Tibial artery (tissue), 4 donors: ENCODE measurements at regions not wholly inside any gene's neighbourhood (a gene's known extent, or its start where the extent isn't known, plus 50 kb on each side); places are given as distances from the start of the nearest gene placed in this dataset.

Experiments
- DNase-seq, 2 donors: peaks; one replicate each; pipeline ENCODE4 v3.0.0-alpha.2; 2019
- H3K27ac ChIP-seq, 2 donors: fragments of 200-600 bp; sonication (generic) in 1 of 2; 1 replicate in 1 of 2; 2 replicates in 1 of 2; pipeline ENCODE4 v1.5.1; 2018 to 2019; ENCODE audit warnings: mild to moderate bottlenecking in 1 of 2
- H3K27me3 ChIP-seq, 2 donors: fragments of 200-600 bp; sonication (generic) in 1 of 2; one replicate each; pipeline versions ENCODE4 v1.5.1 to v1.6.0; 2016 to 2019
- H3K36me3 ChIP-seq, 3 donors: fragments of 200-600 bp; sonication (generic) in 2 of 3; one replicate each; pipeline ENCODE4 v1.5.1; 2016 to 2019; ENCODE audit warnings: mild to moderate bottlenecking in 2 of 3
- H3K4me1 ChIP-seq, 4 donors: fragments of 200-600 bp; sonication (generic) in 2 of 4; 1 replicate in 3 of 4; 2 replicates in 1 of 4; pipeline ENCODE4 v1.5.1; 2016 to 2019
- H3K4me3 ChIP-seq, 2 donors: fragments of 200-600 bp; sonication (generic) in 1 of 2; 1 replicate in 1 of 2; 2 replicates in 1 of 2; pipeline ENCODE4 v1.5.1; 2018 to 2019; ENCODE audit warnings: mild to moderate bottlenecking in 2 of 2
- H3K9me3 ChIP-seq, 3 donors: fragments of 200-600 bp; sonication (generic) in 1 of 3; one replicate each; pipeline ENCODE4 v1.5.1; 2016 to 2019
- CTCF ChIP-seq, 2 experiments: fragments of 200-600 bp in 1 of 2; fragments of 450-650 bp in 1 of 2; IDR thresholded peaks; one replicate each; pipeline ENCODE4 v1.5.1; 2017 to 2019; ENCODE audit warnings: antibody characterized with exemption in 2 of 2, mild to moderate bottlenecking in 1 of 2, moderate library complexity in 1 of 2
- intact Hi-C: fragments of 100-400 bp; cut with DNase I; formaldehyde crosslinking; loops from one replicate; pipeline ENCODE4 v1.15.0; 2023; ENCODE audit warnings: low total_unique reads

- TF ChIP-seq CTCF (IDR thresholded peaks at IDR 0.05), result no peak
- no peaks in the 10 kb centered on the region for H3K27me3 ChIP-seq
- DNase-seq, result no peak
- H3K9me3 ChIP-seq, result peaks cover 0 to 8% (median 8%) of the 10 kb centered on the region in 3 donors
- no peaks in the 10 kb centered on the region for H3K4me1 ChIP-seq
- no peak overlapping the region for H3K4me3 ChIP-seq
- no peaks in the 10 kb centered on the region for H3K36me3 ChIP-seq
- H3K27ac ChIP-seq, result no peak overlapping the region
- intact Hi-C loops, result no loop called here
Observed at GRCh38 chr18:37641573-37641972, 76.0 kb upstream of the CELF4 start.

- H3K9me3 ChIP-seq, result peaks cover 0 to 8% (median 3%) of the 10 kb centered on the region in 3 donors
- H3K4me3 ChIP-seq, result no peak overlapping the region
- TF ChIP-seq CTCF (IDR thresholded peaks at IDR 0.05), result no peak
- no peaks in the 10 kb centered on the region for H3K36me3 ChIP-seq
- no peaks in the 10 kb centered on the region for H3K27me3 ChIP-seq
- intact Hi-C loops, result no loop called here
- DNase-seq, result no peak
- H3K27ac ChIP-seq, result no peak overlapping the region
- H3K4me1 ChIP-seq, result no peaks in the 10 kb centered on the region
Observed at GRCh38 chr18:37640504-37640903, 74.9 kb upstream of the CELF4 start.

GRCh38 chr18:37639846-37640245 is 74.2 kb upstream of the CELF4 start:
- H3K36me3 ChIP-seq, result no peaks in the 10 kb centered on the region
- no peak overlapping the region for H3K4me3 ChIP-seq
- H3K27me3 ChIP-seq, result no peaks in the 10 kb centered on the region
- DNase-seq, result no peak
- H3K9me3 ChIP-seq, result peaks cover 0 to 8% (median 3%) of the 10 kb centered on the region in 3 donors
- H3K27ac ChIP-seq, result no peak overlapping the region
- intact Hi-C loops, result no loop called here
- H3K4me1 ChIP-seq, result no peaks in the 10 kb centered on the region
- no peak for TF ChIP-seq CTCF (IDR thresholded peaks at IDR 0.05)

GRCh38 chr18:37637478-37637850 is 71.9 kb upstream of the CELF4 start:
- no peaks in the 10 kb centered on the region for H3K4me1 ChIP-seq
- no peaks in the 10 kb centered on the region for H3K9me3 ChIP-seq
- no peak overlapping the region for H3K4me3 ChIP-seq
- TF ChIP-seq CTCF (IDR thresholded peaks at IDR 0.05), result no peak
- intact Hi-C loops, result no loop called here
- DNase-seq, result no peak
- H3K27me3 ChIP-seq, result no peaks in the 10 kb centered on the region
- no peaks in the 10 kb centered on the region for H3K36me3 ChIP-seq
- no peak overlapping the region for H3K27ac ChIP-seq

GRCh38 chr18:37636831-37637477 is 71.4 kb upstream of the CELF4 start:
- Histone ChIP-seq H3K9me3 (no peaks in the 10 kb centered on the region), H3K27ac (no peak overlapping the region), H3K36me3 (no peaks in the 10 kb centered on the region), H3K4me1 (no peaks in the 10 kb centered on the region), H3K4me3 (no peak overlapping the region), H3K27me3 (no peaks in the 10 kb centered on the region)
- intact Hi-C loops, result no loop called here
- no peak for TF ChIP-seq CTCF (IDR thresholded peaks at IDR 0.05)
- DNase-seq, result no peak

GRCh38 chr18:37634516-37634915 is 68.9 kb upstream of the CELF4 start:
- H3K36me3 ChIP-seq, result no peaks in the 10 kb centered on the region
- intact Hi-C loops, result no loop called here
- no peaks in the 10 kb centered on the region for H3K9me3 ChIP-seq
- no peaks in the 10 kb centered on the region for H3K27me3 ChIP-seq
- no peaks in the 10 kb centered on the region for H3K4me1 ChIP-seq
- TF ChIP-seq CTCF (IDR thresholded peaks at IDR 0.05), result no peak
- H3K4me3 ChIP-seq, result no peak overlapping the region
- no peak for DNase-seq
- no peak overlapping the region for H3K27ac ChIP-seq
